ENCODE measurements at regions not wholly inside any gene's neighbourhood (a gene's known extent, or its start where the extent isn't known, plus 50 kb on each side); places are given as distances from the start of the nearest gene placed in this dataset.

GRCh38 chr5:39816156-39816845 lies 391.5 kb upstream of the DAB2 start:
- TF ChIP-seq CTCF (IDR thresholded peaks at IDR 0.05), result no peak
- no peak overlapping the region for H3K27ac ChIP-seq

GRCh38 chr5:39815711-39816110 lies 390.9 kb upstream of the DAB2 start:
- TF ChIP-seq CTCF (IDR thresholded peaks at IDR 0.05), result no peak
- no peak overlapping the region for H3K4me3 ChIP-seq
- H3K27me3 ChIP-seq, result no peaks in the 10 kb centered on the region
- H3K4me1 ChIP-seq, result no peaks in the 10 kb centered on the region
- no peak overlapping the region for H3K27ac ChIP-seq
- no peak for DNase-seq (ENCODE audit: low spot score)
- H3K9me3 ChIP-seq, result no peaks in the 10 kb centered on the region
- H3K36me3 ChIP-seq, result no peaks in the 10 kb centered on the region

More at GRCh38 chr5:39816156-39816845, 391.5 kb upstream of the DAB2 start:
- no peaks in the 10 kb centered on the region for H3K9me3 ChIP-seq
- no peak for DNase-seq (ENCODE audit: low spot score)
- no peaks in the 10 kb centered on the region for H3K36me3 ChIP-seq
- no peak overlapping the region for H3K4me3 ChIP-seq
- no peaks in the 10 kb centered on the region for H3K4me1 ChIP-seq
- H3K27me3 ChIP-seq, result no peaks in the 10 kb centered on the region

GRCh38 chr5:39811381-39811780 lies 386.6 kb upstream of the DAB2 start:
- Histone ChIP-seq H3K36me3 (no peaks in the 10 kb centered on the region), H3K4me3 (no peak overlapping the region), H3K27ac (no peak overlapping the region), H3K27me3 (no peaks in the 10 kb centered on the region), H3K9me3 (no peaks in the 10 kb centered on the region), H3K4me1 (no peaks in the 10 kb centered on the region)
- no peak for TF ChIP-seq CTCF (IDR thresholded peaks at IDR 0.05)
- DNase-seq (ENCODE audit: low spot score), result no peak

- no peak overlapping the region for H3K4me3 ChIP-seq
Observed at GRCh38 chr5:39808656-39809055, 383.9 kb upstream of the DAB2 start.

GRCh38 chr5:39801306-39801705 lies 376.5 kb upstream of the DAB2 start:
- TF ChIP-seq CTCF (IDR thresholded peaks at IDR 0.05), result no peak
- H3K4me3 ChIP-seq, result no peak overlapping the region

More at GRCh38 chr5:39808656-39809055, 383.9 kb upstream of the DAB2 start:
- H3K9me3 ChIP-seq, result no peaks in the 10 kb centered on the region
- H3K36me3 ChIP-seq, result no peaks in the 10 kb centered on the region
- no peaks in the 10 kb centered on the region for H3K27me3 ChIP-seq
- no peak for DNase-seq (ENCODE audit: low spot score)
- H3K4me1 ChIP-seq, result no peaks in the 10 kb centered on the region
- no peak overlapping the region for H3K27ac ChIP-seq
- no peak for TF ChIP-seq CTCF (IDR thresholded peaks at IDR 0.05)

More at GRCh38 chr5:39801306-39801705, 376.5 kb upstream of the DAB2 start:
- no peaks in the 10 kb centered on the region for H3K36me3 ChIP-seq
- H3K9me3 ChIP-seq, result no peaks in the 10 kb centered on the region
- DNase-seq (ENCODE audit: low spot score), result no peak
- no peak overlapping the region for H3K27ac ChIP-seq
- no peaks in the 10 kb centered on the region for H3K27me3 ChIP-seq
- no peaks in the 10 kb centered on the region for H3K4me1 ChIP-seq

Data from right atrium auricular region (tissue), 2 donors.